ENCODE measurements at regions not wholly inside any gene's neighbourhood (a gene's known extent, or its start where the extent isn't known, plus 50 kb on each side); places are given as distances from the start of the nearest gene placed in this dataset.

DNA sequence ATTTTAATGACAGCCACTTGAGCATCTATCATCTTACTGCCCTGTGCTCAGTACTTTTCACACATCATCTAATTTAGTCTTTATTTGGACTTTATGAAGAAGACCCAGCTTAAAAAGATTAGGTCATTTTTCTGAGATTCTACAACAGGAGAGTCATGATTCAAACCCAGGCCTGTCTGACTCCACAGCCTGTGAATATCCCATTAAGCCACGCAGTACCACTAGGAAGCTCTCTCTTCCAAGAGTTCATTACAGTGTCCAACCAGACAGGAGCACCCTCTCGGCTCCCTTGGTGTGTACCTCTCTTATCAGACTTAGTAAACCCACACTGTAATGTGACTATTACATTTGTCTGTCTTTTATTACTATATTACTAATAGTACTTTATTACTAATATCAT lies 332.8 kb downstream of the DHX15 start:
- no peak for TF ChIP-seq SP1 (IDR thresholded peaks at IDR 0.05)
- TF ChIP-seq, protein P1, sequence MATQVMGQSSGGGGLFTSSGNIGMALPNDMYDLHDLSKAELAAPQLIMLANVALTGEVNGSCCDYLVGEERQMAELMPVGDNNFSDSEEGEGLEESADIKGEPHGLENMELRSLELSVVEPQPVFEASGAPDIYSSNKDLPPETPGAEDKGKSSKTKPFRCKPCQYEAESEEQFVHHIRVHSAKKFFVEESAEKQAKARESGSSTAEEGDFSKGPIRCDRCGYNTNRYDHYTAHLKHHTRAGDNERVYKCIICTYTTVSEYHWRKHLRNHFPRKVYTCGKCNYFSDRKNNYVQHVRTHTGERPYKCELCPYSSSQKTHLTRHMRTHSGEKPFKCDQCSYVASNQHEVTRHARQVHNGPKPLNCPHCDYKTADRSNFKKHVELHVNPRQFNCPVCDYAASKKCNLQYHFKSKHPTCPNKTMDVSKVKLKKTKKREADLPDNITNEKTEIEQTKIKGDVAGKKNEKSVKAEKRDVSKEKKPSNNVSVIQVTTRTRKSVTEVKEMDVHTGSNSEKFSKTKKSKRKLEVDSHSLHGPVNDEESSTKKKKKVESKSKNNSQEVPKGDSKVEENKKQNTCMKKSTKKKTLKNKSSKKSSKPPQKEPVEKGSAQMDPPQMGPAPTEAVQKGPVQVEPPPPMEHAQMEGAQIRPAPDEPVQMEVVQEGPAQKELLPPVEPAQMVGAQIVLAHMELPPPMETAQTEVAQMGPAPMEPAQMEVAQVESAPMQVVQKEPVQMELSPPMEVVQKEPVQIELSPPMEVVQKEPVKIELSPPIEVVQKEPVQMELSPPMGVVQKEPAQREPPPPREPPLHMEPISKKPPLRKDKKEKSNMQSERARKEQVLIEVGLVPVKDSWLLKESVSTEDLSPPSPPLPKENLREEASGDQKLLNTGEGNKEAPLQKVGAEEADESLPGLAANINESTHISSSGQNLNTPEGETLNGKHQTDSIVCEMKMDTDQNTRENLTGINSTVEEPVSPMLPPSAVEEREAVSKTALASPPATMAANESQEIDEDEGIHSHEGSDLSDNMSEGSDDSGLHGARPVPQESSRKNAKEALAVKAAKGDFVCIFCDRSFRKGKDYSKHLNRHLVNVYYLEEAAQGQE (IDR thresholded peaks at IDR 0.05) = no peak
- no peak for TF ChIP-seq RAD21 (IDR thresholded peaks at IDR 0.05)
- TF ChIP-seq, protein P2, sequence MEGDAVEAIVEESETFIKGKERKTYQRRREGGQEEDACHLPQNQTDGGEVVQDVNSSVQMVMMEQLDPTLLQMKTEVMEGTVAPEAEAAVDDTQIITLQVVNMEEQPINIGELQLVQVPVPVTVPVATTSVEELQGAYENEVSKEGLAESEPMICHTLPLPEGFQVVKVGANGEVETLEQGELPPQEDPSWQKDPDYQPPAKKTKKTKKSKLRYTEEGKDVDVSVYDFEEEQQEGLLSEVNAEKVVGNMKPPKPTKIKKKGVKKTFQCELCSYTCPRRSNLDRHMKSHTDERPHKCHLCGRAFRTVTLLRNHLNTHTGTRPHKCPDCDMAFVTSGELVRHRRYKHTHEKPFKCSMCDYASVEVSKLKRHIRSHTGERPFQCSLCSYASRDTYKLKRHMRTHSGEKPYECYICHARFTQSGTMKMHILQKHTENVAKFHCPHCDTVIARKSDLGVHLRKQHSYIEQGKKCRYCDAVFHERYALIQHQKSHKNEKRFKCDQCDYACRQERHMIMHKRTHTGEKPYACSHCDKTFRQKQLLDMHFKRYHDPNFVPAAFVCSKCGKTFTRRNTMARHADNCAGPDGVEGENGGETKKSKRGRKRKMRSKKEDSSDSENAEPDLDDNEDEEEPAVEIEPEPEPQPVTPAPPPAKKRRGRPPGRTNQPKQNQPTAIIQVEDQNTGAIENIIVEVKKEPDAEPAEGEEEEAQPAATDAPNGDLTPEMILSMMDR (IDR thresholded peaks at IDR 0.05; ENCODE audit: low read depth, low read length, missing input control) = no peak
- TF ChIP-seq JUND (IDR thresholded peaks at IDR 0.05) = no peak
- no peak for TF ChIP-seq TAF1 (conservative IDR thresholded peaks at IDR 0.05)
- TF ChIP-seq EGR1 (IDR thresholded peaks at IDR 0.05; ENCODE audit: low read depth in 2 of 2) = no peak
- no peak for TF ChIP-seq NR2F2 (IDR thresholded peaks at IDR 0.05)
